ENCODE measurements at regions not wholly inside any gene's neighbourhood (a gene's known extent, or its start where the extent isn't known, plus 50 kb on each side); places are given as distances from the start of the nearest gene placed in this dataset.

- no peak overlapping the region for H3K4me3 ChIP-seq (ENCODE audit: low read depth, low read length)
- H3K36me3 ChIP-seq (ENCODE audit: control insufficient read depth, insufficient read depth, low read length) = no peaks in the 10 kb centered on the region
- peaks cover 4% of the 10 kb centered on the region for H3K27me3 ChIP-seq (ENCODE audit: control insufficient read depth, insufficient read depth, low read length)
- DNase-seq (ENCODE audit: low read depth) = no peak
- TF ChIP-seq CTCF (IDR thresholded peaks at IDR 0.05; ENCODE audit: insufficient read depth, low read length, poor library complexity, severe bottlenecking) = no peak
Observed at GRCh38 chr9:33684831-33685230, 110.5 kb upstream of the PRSS3 start.

GRCh38 chr9:33686942-33687341 lies 108.4 kb upstream of the PRSS3 start:
- Histone ChIP-seq H3K36me3 (ENCODE audit: control insufficient read depth, insufficient read depth, low read length) (no peaks in the 10 kb centered on the region), H3K4me3 (ENCODE audit: low read depth, low read length) (no peak overlapping the region), H3K27me3 (ENCODE audit: control insufficient read depth, insufficient read depth, low read length) (peaks cover 4% of the 10 kb centered on the region)
- no peak for DNase-seq (ENCODE audit: low read depth)
- TF ChIP-seq CTCF (IDR thresholded peaks at IDR 0.05; ENCODE audit: insufficient read depth, low read length, poor library complexity, severe bottlenecking) = no peak

- peaks cover 4% of the 10 kb centered on the region for H3K27me3 ChIP-seq (ENCODE audit: control insufficient read depth, insufficient read depth, low read length)
- DNase-seq (ENCODE audit: low read depth) = no peak
- no peak for TF ChIP-seq CTCF (IDR thresholded peaks at IDR 0.05; ENCODE audit: insufficient read depth, low read length, poor library complexity, severe bottlenecking)
- no peaks in the 10 kb centered on the region for H3K36me3 ChIP-seq (ENCODE audit: control insufficient read depth, insufficient read depth, low read length)
- no peak overlapping the region for H3K4me3 ChIP-seq (ENCODE audit: low read depth, low read length)
Observed at GRCh38 chr9:33687779-33688178, 107.6 kb upstream of the PRSS3 start.

DNA sequence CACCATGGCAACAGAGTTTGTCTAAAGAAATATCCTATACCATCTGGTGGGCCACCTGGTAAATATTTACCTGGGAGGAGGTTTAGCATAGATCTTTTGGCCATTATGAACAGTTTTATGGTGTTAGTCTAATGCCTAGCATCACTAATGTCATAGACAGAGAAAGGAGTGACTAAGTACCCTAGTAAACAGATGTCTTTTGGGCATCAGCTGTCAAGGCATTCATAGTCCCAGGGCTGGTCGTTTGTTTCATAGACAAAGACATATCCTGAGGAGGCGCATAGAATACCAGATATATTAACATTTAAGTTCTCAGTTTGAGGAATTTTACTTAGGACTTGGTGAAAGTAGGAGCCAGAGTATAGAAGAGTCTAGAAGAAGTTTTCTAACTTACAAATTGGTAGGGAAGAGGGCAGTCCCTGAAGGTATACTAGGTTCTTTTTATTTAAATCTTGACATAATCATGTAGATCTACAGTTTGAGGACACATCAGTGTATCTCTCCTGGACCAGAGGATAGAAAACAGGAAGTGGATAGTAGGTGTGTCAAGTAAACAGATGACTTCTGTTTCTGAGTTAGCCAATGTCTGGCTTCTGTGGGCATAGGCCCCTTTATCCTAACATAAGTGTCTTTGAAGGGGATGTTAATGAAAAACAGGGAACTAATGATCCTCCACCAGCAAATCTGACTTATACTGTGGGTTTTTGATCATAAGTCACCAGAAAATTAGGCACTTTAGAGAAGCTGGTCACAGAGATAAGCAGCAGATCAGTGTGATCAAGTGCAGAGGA lies 105.0 kb upstream of the PRSS3 start:
- DNase-seq (ENCODE audit: low read depth) = no peak
- Histone ChIP-seq H3K4me3 (ENCODE audit: low read depth, low read length) (no peak overlapping the region), H3K27me3 (ENCODE audit: control insufficient read depth, insufficient read depth, low read length) (peaks cover 4% of the 10 kb centered on the region), H3K36me3 (ENCODE audit: control insufficient read depth, insufficient read depth, low read length) (no peaks in the 10 kb centered on the region)
- no peak for TF ChIP-seq CTCF (IDR thresholded peaks at IDR 0.05; ENCODE audit: insufficient read depth, low read length, poor library complexity, severe bottlenecking)

DNA sequence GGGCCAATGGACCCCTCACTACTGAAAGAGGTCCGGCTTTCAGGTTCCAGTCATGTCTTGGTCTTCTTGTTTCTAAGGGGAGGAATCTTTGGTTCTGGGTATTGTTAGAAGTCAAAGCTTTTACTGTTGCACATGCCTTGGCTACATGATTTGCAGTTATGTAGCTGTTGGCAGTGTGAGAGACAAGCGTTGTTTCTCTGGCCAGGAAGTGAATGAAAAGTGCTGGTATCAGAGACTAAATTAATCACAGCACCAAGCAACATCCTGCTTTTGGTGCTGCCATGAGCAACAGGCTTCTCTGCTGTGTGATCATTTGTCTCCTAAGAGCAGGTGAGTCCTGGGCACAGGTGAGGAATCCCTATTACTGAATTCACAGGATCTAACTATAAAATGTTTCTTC lies 100.1 kb upstream of the PRSS3 start:
- Histone ChIP-seq H3K36me3 (ENCODE audit: control insufficient read depth, insufficient read depth, low read length) (no peaks in the 10 kb centered on the region), H3K4me3 (ENCODE audit: low read depth, low read length) (no peak overlapping the region), H3K27me3 (ENCODE audit: control insufficient read depth, insufficient read depth, low read length) (no peaks in the 10 kb centered on the region)
- no peak for TF ChIP-seq CTCF (IDR thresholded peaks at IDR 0.05; ENCODE audit: insufficient read depth, low read length, poor library complexity, severe bottlenecking)
- DNase-seq (ENCODE audit: low read depth) = no peak

- no peak for TF ChIP-seq CTCF (IDR thresholded peaks at IDR 0.05; ENCODE audit: insufficient read depth, low read length, poor library complexity, severe bottlenecking)
- H3K4me3 ChIP-seq (ENCODE audit: low read depth, low read length) = no peak overlapping the region
- DNase-seq (ENCODE audit: low read depth) = no peak
- H3K36me3 ChIP-seq (ENCODE audit: control insufficient read depth, insufficient read depth, low read length) = no peaks in the 10 kb centered on the region
- H3K27me3 ChIP-seq (ENCODE audit: control insufficient read depth, insufficient read depth, low read length) = no peaks in the 10 kb centered on the region
Observed at GRCh38 chr9:33695856-33696255, 99.5 kb upstream of the PRSS3 start.

Data from kidney epithelial cell (primary cell).